ENCODE measurements at regions not wholly inside any gene's neighbourhood (a gene's known extent, or its start where the extent isn't known, plus 50 kb on each side); places are given as distances from the start of the nearest gene placed in this dataset.

DNA sequence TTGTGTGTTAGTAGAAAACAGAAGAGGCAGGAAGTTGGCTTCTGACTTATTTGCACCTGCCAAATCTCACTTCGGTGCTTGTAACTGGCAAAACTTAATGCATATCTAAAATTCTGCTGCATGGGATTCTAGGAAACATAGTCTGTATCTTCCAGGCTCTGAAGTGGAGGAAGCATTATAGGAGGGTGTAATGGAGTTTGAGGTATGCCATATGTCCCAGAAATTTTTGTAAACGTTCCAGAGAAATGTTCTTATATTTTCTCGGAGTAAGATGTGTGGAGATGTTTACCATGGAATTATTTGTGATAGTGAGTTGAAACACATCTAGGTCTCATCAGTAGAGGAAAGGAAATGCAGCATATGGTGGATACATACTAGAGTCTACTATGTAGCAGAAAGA lies 1329.0 kb upstream of the NUDT12 start:
- TF ChIP-seq ZFP3 (CRISPR knock-in tag; IDR thresholded peaks at IDR 0.05) (no peak), ARNTL (CRISPR knock-in tag; IDR thresholded peaks at IDR 0.05; ENCODE audit: borderline replicate concordance, low read depth) (no peak), PPARA (CRISPR knock-in tag; IDR thresholded peaks at IDR 0.05; ENCODE audit: borderline replicate concordance) (no peak)
- TF ChIP-seq, protein P1, sequence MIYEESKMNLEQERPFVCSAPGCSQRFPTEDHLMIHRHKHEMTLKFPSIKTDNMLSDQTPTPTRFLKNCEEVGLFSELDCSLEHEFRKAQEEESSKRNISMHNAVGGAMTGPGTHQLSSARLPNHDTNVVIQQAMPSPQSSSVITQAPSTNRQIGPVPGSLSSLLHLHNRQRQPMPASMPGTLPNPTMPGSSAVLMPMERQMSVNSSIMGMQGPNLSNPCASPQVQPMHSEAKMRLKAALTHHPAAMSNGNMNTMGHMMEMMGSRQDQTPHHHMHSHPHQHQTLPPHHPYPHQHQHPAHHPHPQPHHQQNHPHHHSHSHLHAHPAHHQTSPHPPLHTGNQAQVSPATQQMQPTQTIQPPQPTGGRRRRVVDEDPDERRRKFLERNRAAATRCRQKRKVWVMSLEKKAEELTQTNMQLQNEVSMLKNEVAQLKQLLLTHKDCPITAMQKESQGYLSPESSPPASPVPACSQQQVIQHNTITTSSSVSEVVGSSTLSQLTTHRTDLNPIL (CRISPR knock-in tag; IDR thresholded peaks at IDR 0.05; ENCODE audit: low read depth), result no peak
- TF ChIP-seq, protein P2, sequence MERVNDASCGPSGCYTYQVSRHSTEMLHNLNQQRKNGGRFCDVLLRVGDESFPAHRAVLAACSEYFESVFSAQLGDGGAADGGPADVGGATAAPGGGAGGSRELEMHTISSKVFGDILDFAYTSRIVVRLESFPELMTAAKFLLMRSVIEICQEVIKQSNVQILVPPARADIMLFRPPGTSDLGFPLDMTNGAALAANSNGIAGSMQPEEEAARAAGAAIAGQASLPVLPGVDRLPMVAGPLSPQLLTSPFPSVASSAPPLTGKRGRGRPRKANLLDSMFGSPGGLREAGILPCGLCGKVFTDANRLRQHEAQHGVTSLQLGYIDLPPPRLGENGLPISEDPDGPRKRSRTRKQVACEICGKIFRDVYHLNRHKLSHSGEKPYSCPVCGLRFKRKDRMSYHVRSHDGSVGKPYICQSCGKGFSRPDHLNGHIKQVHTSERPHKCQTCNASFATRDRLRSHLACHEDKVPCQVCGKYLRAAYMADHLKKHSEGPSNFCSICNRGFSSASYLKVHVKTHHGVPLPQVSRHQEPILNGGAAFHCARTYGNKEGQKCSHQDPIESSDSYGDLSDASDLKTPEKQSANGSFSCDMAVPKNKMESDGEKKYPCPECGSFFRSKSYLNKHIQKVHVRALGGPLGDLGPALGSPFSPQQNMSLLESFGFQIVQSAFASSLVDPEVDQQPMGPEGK (CRISPR knock-in tag; IDR thresholded peaks at IDR 0.05; ENCODE audit: borderline replicate concordance), result no peak
